ENCODE measurements at regions not wholly inside any gene's neighbourhood (a gene's known extent, or its start where the extent isn't known, plus 50 kb on each side); places are given as distances from the start of the nearest gene placed in this dataset.

DNA sequence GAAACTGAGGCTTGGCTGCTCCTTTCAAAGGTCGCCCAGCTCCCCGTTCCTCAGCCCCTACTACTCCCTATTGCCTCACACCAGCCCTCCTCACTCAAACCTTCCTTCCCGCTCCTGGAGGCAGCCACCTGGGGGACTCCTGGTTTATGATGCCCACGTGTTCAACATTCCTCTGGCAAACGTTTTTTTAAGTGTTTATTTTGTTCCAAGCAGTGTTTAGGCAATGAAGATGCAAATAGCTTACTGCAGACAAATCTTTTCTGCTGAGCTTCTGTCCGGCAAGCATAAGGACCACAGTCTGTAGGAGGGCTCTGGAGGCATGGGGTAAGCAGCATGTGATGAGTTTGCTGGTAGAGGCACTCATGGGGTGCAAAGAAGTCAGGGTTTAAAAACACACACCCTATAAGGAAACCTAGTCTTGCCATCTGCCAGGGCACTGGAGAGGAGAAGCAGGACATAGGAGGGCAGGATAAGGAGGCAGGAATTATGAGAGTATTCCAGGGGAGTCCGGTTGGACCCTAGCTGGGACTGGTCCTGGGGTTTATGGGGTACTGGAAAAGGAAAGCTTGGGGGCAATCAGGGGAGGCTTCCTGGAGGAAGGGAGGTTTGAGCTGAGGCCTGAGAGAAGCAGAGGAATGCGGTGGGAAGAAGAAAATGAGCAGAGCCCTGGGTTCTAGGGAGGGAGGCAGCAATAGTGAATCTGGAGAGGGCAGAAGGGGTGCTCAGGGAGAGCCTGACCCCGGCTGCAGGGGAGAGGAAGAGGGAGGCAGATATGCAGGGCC, 123.3 kb downstream of the NCOR2 start:
- DNase-seq (ENCODE audit: low read depth), result no peak

DNA sequence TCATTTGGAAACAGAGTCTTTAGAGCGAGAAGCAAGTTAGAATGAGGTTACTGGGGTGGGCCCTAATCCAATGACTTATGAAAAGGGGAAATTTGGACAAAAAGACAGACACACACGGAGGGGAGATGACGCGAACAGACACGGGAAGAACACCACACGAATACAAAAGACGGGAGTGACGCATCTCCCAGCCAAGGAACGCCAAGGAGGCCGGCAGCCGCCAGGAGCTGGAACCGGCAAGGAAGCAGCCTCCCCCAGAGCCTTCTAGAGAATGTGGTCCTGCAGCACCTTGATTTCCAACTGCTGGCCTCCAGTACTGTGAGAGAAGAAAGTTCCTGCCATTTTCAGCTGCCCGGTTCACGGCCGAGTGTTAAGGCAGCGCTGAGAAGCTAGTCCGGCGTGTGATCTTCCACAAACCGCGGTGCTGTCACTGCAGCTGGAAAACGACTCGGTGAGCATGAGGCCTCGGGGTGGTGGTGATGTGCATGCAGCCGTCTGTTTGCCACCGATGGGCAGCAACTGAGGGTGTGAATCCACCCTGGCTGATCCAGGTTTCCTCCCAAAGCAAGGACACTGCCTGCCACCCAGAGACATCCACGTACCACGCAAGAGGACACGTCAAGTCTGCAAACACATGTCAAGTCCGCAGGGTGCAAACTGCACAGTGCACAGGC, 124.5 kb downstream of the NCOR2 start:
- no peak for DNase-seq (ENCODE audit: low read depth)

DNA sequence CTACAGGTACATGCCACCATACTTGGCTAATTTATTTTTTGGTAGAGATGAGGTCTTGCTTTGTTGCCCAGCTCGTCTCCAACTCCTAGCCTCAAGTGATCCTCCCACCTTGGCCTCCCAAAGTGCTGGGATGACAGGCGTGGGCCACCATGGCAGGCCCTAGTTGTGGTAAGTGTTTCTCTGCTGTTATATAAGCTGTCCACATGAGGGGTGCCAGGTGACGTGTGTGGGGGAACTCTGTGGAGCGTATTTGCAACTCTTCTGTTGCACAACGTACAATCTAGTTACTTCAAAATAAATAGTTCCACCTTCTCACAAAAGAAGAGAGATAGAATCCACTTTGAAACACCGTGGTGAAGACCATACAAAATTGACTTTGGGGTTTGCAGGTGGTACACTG, 125.1 kb downstream of the NCOR2 start:
- no peak for DNase-seq (ENCODE audit: low read depth)

DNA sequence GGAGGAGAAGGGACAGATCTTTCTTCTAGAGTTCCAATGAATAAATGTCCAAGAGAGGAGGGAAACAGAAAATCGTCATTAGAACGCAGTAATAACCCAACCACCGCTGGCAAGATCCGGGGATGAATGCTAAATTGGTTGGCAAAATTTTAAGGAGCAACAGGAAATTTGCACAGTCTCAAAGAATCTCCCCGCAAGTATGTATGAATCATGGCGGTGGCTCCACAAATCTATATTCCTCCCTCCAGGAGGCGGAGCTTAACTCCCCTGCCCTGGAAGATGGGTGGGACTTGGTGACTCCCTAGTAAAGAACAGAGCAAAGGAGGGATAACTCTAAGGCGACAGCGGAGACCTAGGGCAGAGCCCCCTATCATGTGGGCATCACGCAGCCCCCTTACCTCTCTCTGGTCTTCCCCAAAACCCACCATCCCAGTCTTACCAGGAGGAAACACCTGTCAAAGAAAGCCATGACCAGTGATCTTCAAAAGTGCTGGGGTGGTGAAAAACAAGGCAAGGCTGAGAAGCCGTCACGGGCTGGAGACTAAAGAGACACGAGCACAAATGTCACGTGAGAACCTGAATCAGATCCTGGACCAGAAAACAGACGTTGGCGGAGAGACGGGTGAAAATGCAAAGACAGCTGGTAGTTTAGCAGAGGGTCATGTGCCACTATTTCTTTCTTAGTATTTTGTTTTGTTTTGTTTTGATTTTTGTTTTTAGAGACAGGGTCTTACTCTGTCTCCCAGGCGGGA, 125.8 kb downstream of the NCOR2 start:
- DNase-seq (ENCODE audit: low read depth), result no peak

DNA sequence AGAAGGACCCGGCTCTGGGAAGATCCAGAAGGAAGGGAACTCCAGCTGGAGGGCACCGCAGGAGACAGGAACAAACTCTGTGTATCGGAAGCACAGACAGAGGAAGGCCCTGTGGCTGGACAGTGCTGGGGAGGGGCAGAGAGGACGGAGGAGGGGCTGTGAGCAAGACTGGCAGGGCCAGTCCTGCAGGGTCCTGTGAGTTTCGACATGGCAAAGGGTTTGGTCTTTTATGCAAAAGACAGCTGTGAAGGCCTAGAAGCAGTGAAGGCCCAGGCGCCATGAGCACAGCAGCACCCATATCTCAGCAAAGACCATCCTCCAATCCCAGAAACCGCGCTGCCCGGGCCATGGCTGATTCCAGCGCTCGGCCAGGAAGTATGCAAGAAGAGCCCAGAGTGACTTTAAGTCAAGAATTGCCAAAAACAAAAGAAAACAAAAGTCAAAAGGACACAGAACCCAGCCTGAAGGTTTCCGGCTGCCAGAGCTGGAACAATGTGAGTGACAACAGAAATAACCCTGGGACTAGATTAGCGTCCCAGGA, 126.5 kb downstream of the NCOR2 start:
- DNase-seq (ENCODE audit: low read depth), result no peak

DNA sequence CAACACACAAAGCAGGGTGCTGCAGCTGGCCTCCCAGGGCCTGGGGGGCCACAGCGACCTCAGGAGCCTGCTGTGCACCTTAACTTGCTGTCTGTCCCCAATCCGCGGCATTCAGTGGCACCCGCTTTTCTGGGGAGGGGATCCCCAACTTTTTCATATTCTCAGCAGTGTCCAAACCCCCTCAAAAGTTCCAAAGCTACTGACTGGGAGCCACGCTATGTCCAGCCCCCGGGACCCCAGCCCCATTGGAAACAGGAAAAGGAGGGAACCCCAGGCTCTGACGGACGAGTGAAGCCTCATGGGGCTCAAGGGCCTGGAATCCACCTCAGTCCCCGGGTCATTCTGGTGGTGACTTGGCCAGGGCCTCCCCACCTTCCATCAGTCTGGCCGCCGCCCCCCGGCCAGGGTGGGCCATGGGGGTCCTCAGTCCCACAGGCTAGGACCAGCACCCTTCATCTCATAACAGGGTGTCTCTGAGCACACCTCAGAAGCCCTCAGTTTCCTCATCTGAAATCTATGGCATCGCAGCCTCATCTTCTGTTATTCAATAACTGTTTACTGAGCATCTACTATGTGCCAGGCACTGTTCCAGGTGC, 127.3 kb downstream of the NCOR2 start:
- no peak for DNase-seq (ENCODE audit: low read depth)

DNA sequence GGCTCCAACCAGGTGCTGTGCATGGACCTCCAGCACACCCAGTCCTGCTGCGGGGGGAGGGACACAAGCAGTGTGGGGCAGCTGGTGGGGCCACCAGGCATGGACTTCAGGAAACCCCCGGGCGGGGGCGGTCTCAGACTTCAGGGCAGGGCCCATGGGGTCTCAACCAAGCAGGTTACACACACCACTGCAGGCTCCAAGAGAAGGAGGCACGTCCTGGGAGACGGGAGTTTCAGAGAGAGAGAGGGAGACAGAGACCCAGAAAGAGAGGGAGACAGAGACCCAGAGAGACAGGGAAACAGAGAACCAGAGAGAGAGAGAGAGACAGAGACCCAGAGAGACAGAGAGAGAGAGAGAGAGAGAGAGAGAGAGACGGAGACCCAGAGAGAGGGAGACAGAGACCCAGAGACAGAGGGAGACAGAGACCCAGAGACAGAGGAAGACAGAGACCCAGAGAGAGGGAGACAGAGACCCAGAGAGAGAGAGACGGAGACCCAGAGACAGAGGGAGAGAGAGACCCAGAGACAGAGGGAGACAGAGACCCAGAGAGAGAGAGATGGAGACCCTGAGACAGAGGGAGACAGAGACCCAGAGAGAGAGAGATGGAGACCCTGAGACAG, 128.9 kb downstream of the NCOR2 start:
- DNase-seq (ENCODE audit: low read depth), result no peak

DNA sequence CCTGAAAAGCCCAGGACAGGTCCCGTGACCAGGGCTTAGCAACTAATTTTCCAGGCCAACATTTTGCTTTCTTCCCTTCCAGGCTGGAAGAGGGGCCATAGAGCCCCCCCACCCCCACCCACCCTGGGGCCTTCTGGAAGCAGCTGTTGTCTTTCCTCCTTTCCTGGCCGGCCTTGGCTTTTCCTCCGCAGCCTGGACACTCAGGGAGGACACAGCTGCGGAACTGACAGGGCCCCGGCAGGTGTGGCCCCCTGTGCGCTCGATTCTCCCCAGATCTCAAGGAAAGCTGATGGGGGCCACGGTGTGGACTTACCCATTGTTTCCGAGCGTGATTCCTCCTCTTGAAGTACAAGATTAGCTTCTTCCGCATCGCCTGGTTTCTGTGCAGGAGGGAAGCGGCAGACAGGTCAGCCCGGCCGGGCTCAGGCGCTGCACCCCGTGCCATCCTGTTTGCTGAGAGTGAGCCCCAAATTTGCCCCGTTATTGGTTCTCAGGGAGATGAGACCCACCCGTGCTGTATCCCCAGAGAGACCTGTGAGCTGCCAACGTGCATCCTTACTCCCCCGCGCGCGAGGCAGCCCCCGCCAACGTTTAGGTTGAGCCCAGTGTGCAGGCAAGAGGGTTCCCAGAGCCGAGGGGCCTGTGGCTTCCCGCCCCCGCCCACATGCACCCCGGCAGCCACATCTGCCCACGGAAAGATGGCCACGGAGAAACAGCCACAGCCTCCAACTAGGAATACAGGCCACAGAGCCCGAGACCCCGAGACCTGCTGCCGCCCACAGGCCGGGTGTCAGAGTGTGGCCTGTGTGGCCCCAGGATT, 129.6 kb downstream of the NCOR2 start:
- DNase-seq (ENCODE audit: low read depth), result no peak

DNA sequence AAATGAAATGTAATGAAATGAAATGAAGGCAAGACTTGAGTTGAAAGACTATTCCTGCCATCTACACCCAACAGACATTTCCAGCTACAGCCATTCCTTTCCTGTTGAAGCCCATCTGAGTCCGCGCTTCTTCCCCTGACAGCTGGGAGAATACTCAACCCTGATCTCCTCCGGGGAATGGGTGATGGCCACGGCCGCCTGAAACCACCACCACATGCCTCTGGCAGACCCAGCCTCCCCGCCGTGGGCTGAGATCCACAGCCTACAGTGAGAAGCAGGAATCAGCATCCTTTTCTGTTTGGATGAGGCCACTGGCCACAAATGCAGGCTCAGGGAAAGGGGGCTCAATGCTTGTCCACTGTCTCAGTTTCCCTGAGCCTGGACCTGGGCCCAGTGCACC, 130.3 kb downstream of the NCOR2 start:
- no peak for DNase-seq (ENCODE audit: low read depth)

DNA sequence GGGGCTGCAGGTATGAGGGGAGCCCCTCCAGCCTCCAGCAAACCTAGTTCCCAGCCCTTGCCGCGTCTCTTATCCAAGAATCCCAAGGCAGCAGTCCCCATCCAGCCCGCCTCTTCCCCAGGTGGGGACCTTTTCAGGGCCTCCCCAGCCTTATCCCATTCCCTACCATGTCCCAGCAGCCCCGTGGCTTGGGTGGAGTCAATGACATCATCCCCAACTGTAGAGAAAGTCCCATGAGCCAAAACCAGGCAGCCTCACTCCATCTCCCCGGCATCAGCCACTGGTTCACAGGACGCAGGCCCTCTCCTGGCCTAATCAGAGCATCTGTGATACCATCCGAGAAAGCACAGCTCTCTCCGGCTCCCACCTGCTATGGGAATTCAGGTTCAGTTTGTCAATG, 131.0 kb downstream of the NCOR2 start:
- DNase-seq (ENCODE audit: low read depth), result no peak

DNA sequence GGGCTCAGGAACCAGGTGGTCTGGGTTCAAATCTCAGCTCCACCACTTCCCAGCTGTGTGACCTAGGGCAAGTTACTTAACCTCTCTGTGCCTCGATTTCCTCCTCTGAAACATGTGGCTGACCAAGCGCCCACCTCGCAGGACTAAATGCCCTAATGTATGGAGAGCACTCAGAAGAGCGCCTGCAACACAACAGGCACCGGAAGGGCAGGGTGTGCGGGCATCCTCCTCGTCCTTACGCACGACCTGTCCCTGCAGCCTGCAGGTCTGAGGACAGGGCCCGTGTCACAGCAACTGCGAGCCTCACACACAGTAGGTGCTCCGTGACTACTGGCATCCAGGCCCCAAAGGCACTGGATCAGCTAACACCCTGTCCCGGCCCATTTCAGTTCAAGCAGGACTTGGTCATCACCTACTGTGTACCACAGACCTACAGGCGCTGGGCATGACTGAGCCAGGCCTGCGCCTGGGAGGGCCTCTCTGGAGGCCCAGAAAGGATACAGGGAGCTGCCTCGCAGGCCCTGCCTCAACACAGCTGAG, 131.5 kb downstream of the NCOR2 start:
- no peak for DNase-seq (ENCODE audit: low read depth)

DNA sequence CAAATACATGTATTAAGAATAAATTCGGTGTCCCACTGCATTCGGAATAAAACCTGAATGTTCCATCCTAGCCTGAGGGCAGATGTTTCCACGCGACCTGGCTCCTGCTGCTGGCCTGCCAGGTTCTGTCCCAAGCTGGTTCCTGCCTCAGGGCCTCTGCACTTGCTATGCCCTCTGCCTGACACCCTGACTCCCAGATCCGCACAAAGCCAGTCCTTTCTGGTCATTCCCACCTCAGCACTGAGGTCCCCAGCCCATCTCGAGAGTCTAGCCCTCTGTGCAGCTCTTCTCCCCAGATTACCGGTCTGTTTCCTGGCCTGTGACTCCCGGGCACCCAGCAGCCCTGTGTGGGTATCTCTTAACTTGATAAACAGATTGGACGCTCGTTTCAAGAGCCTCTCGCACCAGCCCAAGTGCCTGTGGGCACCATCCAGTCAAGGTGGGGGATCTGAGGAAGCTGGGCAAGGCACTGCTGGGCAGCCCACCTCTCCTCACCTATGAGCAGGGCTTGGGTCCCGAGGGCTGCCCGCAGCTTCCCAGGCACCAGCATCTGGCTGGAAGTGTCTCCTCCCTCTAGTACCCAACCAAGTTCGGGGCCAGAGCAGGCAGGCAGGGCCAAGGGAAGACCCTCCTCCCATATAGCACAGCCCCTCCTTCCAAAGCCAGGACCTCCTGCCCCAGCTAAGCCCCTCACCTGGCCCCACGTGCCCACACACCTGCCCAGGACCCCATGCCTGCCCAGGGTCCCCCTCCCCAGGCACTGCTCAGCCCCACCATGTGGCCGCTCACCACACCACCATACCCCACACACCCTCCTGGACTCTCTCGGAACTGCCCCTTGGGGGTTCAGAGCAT, 132.2 kb downstream of the NCOR2 start:
- no peak for DNase-seq (ENCODE audit: low read depth)

DNA sequence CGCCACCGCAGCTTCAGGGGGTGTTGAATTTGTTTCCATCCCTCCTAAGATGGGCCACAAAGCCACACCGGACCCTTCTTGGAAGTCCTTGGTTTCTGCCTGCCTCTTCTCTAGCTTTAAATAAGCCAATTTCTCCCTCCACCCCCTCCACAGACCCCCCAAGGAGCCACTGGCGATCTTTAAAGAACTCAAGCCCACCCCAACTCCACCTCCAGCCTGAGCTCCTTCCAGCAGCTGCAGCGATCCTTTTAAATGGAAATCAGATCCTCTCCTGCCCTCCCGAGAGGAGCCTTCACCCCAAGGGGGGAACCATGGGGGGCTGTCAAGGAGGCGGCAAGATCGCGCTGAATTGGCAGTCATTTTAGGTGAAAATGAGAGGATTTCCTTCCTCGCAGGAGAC, 133.1 kb downstream of the NCOR2 start:
- DNase-seq (ENCODE audit: low read depth), result no peak

DNA sequence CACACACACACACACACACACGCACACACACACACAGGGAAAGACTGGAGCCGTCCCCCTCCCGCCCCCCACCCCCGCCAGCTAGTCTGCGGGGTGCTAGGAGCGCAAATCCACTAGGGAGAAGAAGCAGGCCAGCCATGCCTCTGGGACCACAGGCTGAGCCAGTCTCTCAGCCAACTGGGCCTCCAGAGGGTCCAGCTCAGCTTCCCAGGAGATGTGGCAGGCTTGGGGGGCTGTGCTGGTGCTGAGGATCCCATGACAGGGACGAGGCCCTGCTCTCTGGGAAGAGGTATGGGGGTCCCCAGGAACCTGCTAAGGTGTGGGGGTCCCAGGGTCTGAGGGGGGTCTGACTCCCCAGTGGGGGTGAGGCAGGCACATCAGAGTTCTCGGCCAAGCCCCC, 133.5 kb downstream of the NCOR2 start:
- no peak for DNase-seq (ENCODE audit: low read depth)

DNA sequence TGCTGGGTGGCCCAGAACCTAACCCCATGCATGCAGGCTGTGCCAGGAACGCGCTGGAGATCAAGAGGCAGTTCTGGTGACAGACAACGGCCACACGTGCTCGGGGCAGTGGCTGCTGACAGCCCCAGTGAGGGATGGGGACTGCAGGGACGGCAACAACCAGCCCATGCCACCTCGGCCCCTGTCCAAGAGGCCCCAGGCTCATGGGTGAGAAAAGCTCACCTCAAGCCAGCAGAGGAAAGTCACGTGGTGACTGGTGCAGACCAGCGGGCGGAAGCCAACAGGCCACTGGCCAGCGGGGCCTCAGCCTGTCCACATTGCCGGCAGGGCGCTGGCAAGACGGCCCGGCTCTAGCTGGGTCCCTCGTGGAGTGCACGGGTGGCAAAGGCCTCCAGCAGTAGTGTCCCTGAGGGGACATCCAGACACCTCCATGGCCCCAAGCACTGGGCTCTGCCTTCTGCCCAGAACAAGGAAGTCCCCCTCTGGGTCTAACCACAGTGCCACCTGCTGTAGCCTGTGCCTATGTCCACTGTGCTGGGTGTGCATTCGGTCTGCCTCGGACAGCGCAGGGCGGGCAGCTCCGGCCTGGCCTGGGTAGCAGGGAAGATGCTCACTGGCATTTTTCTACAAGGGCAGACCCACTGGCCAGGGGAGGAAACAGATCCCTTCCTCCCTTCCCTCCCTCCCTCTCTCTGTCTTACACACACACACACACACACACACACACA, 134.1 kb downstream of the NCOR2 start:
- no peak for DNase-seq (ENCODE audit: low read depth)

DNA sequence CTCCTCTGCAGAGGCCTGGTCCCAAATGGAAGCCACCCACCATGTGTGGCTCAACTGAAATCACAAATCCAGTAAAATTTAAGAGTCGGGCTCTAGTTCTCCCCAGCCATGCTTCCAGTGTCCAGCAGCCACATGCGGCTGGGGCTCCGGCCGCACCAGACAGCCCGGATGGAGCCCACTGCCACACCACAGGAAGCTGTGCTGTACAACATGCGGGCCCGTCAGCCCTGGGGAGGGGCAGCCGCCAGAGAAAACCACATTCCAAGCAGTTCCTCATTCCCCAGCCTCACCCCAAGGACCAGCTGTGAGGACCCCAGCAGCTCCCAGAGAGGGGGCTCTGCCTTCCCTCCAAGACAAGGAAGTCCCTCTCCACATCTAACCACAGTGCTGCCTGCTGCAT, 135.0 kb downstream of the NCOR2 start:
- no peak for DNase-seq (ENCODE audit: low read depth)

DNA sequence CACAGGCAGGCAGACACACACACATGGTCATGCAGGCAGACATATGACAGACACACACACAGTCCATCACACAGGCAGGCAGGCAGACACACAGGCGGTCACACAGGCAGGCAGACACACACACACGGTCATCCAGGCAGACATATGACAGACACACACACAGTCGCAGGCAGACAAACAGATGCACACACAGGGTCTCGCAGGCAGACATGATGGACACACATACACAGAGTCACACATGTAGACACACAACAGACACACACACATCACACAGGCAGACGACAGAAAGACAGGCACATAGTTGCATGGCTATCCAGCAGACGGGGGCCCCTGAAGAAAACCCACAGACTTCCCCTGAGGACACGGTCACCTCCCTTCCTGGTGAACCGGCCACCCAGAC, 135.4 kb downstream of the NCOR2 start:
- DNase-seq (ENCODE audit: low read depth), result no peak

DNA sequence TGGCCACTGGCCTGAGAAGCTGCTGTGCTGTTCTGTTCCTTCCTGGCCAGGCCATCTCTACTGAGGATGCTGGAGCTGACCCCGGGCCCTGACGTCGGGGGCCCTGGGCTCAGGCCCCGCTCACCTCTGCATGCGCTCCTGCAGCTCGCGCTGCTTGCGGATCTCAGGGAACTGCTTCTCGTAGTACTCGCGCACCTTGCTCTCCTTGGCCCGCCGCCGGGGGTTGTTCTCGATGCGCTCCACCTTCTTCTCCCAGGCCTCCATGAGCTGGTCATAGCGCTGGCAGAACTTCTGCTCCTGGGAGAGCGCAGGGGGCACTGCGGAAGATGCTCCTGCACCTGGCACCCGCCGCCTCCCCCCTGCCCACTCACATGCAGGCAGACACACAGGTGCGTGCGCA, 135.6 kb downstream of the RFLNA start:
- no peak for DNase-seq (ENCODE audit: low read depth)

DNA sequence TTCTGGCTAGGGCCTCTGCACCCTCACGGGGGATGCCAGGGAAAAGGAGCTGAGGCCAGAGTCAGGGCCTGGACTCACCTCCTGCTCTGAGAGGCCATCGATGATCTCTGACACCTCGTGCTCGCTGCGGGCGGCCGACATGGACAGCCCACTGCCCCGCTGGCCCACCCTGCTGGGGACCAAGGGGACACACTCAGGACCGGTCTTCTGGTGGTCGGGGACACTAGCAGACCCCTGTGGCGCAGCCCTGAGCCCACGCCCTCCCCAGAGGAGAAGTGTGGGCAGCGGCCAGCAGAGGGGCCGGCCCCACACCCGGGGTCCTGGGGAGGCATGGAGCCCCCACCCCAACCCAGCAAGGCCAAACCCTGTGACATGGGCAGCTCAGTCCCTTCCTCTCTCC, 134.6 kb downstream of the RFLNA start:
- DNase-seq (ENCODE audit: low read depth), result no peak
